ENCODE measurements at regions not wholly inside any gene's neighbourhood (a gene's known extent, or its start where the extent isn't known, plus 50 kb on each side); places are given as distances from the start of the nearest gene placed in this dataset.

- DNase-seq (ENCODE audit: low read depth), result no peak
- H3K4me3 ChIP-seq (ENCODE audit: low read depth, low read length), result no peak overlapping the region
- TF ChIP-seq MYC (IDR thresholded peaks at IDR 0.05; ENCODE audit: low read depth, low read length), result no peak
- no peak for TF ChIP-seq MAX (IDR thresholded peaks at IDR 0.05; ENCODE audit: low read depth, low read length)
- no peak for TF ChIP-seq POLR2A (IDR thresholded peaks at IDR 0.05; ENCODE audit: extremely low read depth, insufficient read length)
- no peak for TF ChIP-seq CTCF (IDR thresholded peaks at IDR 0.05; ENCODE audit: low read depth, low read length)
These were observed 318.5 kb downstream of the CDC5L start for GRCh38 chr6:44706011-44706410.

- DNase-seq (ENCODE audit: low read depth), result no peak
- no peak overlapping the region for H3K4me3 ChIP-seq (ENCODE audit: low read depth, low read length)
- no peak for TF ChIP-seq CTCF (IDR thresholded peaks at IDR 0.05; ENCODE audit: low read depth, low read length)
- no peak for TF ChIP-seq MYC (IDR thresholded peaks at IDR 0.05; ENCODE audit: low read depth, low read length)
- no peak for TF ChIP-seq POLR2A (IDR thresholded peaks at IDR 0.05; ENCODE audit: extremely low read depth, insufficient read length)
- TF ChIP-seq MAX (IDR thresholded peaks at IDR 0.05; ENCODE audit: low read depth, low read length), result no peak
These were observed 320.7 kb downstream of the CDC5L start for GRCh38 chr6:44708208-44708607.

- no peak for DNase-seq (ENCODE audit: low read depth)
- TF ChIP-seq MYC (IDR thresholded peaks at IDR 0.05; ENCODE audit: low read depth, low read length) (no peak), CTCF (IDR thresholded peaks at IDR 0.05; ENCODE audit: low read depth, low read length) (no peak), MAX (IDR thresholded peaks at IDR 0.05; ENCODE audit: low read depth, low read length) (no peak), POLR2A (IDR thresholded peaks at IDR 0.05; ENCODE audit: extremely low read depth, insufficient read length) (no peak)
- no peak overlapping the region for H3K4me3 ChIP-seq (ENCODE audit: low read depth, low read length)
These were observed 325.0 kb downstream of the CDC5L start for GRCh38 chr6:44712353-44713111.

- H3K4me3 ChIP-seq (ENCODE audit: low read depth, low read length), result no peak overlapping the region
- no peak for DNase-seq (ENCODE audit: low read depth)
- no peak for TF ChIP-seq MYC (IDR thresholded peaks at IDR 0.05; ENCODE audit: low read depth, low read length)
- TF ChIP-seq MAX (IDR thresholded peaks at IDR 0.05; ENCODE audit: low read depth, low read length), result no peak
- no peak for TF ChIP-seq CTCF (IDR thresholded peaks at IDR 0.05; ENCODE audit: low read depth, low read length)
- TF ChIP-seq POLR2A (IDR thresholded peaks at IDR 0.05; ENCODE audit: extremely low read depth, insufficient read length), result no peak
These were observed 327.7 kb downstream of the CDC5L start for GRCh38 chr6:44715188-44715587.

GRCh38 chr6:44715925-44716324 lies 328.4 kb downstream of the CDC5L start:
- DNase-seq (ENCODE audit: low read depth), result no peak
- H3K4me3 ChIP-seq (ENCODE audit: low read depth, low read length), result no peak overlapping the region
- TF ChIP-seq CTCF (IDR thresholded peaks at IDR 0.05; ENCODE audit: low read depth, low read length) (no peak), MAX (IDR thresholded peaks at IDR 0.05; ENCODE audit: low read depth, low read length) (no peak)
